Kidney epithelial cell (primary cell): ENCODE measurements at regions not wholly inside any gene's neighbourhood (a gene's known extent, or its start where the extent isn't known, plus 50 kb on each side); places are given as distances from the start of the nearest gene placed in this dataset.

Experiments
- DNase-seq: peaks from one replicate; pipeline ENCODE4 v3.0.0-alpha.2; 2010; ENCODE audit warnings: low read depth
- H3K27me3 ChIP-seq: 2 replicates; pipeline ENCODE4 v1.6.0; 2011; ENCODE audit warnings: low read length; ENCODE audit not compliant: control insufficient read depth, insufficient read depth
- H3K36me3 ChIP-seq: 2 replicates; pipeline ENCODE4 v1.5.1; 2011; ENCODE audit warnings: low read length; ENCODE audit not compliant: control insufficient read depth, insufficient read depth
- H3K4me3 ChIP-seq: 2 replicates; pipeline ENCODE4 v1.5.1; 2011; ENCODE audit warnings: low read depth, mild to moderate bottlenecking, control low read depth, low read length
- TF ChIP-seq, protein P1 (sequence below): IDR thresholded peaks from 2 replicates; pipeline ENCODE4 v1.5.1; 2011; ENCODE audit warnings: mild to moderate bottlenecking, moderate library complexity, low read length, control low read depth, inconsistent platforms; ENCODE audit not compliant: insufficient read depth, poor library complexity, severe bottlenecking

DNA sequence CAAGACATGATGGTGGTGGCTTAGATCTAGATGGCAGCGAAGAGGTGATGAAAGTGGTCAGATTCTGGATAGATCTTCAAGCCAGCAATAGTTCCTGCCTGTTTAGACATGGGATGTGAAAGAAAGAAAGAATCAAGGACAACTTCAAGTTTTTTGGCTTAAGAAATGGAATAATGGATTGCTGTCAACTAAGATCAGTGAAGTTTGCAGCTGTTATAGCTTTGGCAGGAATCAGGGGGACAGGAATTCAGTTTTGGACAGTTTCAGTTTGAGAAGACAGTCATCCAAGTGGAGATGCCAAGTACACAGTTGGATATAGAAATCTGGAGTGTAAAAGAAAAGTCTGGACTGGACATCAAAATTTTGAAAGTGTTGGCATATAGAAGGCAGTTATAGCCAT is 283.7 kb upstream of the PKDCC start:
- H3K27me3 ChIP-seq, result no peaks in the 10 kb centered on the region
- TF ChIP-seq, protein P1, sequence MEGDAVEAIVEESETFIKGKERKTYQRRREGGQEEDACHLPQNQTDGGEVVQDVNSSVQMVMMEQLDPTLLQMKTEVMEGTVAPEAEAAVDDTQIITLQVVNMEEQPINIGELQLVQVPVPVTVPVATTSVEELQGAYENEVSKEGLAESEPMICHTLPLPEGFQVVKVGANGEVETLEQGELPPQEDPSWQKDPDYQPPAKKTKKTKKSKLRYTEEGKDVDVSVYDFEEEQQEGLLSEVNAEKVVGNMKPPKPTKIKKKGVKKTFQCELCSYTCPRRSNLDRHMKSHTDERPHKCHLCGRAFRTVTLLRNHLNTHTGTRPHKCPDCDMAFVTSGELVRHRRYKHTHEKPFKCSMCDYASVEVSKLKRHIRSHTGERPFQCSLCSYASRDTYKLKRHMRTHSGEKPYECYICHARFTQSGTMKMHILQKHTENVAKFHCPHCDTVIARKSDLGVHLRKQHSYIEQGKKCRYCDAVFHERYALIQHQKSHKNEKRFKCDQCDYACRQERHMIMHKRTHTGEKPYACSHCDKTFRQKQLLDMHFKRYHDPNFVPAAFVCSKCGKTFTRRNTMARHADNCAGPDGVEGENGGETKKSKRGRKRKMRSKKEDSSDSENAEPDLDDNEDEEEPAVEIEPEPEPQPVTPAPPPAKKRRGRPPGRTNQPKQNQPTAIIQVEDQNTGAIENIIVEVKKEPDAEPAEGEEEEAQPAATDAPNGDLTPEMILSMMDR, result no peak
- no peaks in the 10 kb centered on the region for H3K36me3 ChIP-seq
- DNase-seq, result no peak
- H3K4me3 ChIP-seq, result no peak overlapping the region

DNA sequence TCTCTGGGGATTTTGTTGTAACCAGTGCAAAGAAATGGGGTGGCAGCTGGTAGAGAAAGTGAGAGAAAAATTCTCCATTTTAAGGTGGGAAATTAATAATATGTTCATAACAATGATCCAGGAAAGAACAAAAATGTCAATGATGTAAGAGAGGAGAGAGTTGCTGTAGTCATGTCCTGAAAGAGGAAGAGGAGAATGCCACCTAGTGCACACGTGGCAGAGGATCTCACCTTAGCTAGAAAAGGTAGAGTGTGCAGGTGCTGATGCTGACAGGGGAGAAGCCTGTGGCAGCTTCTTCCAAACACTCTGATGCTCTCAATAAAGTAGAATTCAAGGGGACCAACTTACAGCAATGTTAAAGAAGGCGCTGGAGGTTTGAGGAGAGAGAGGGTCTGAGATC is 282.9 kb upstream of the PKDCC start:
- TF ChIP-seq, protein P1, result no peak
- H3K36me3 ChIP-seq, result no peaks in the 10 kb centered on the region
- no peaks in the 10 kb centered on the region for H3K27me3 ChIP-seq
- H3K4me3 ChIP-seq, result no peak overlapping the region
- DNase-seq, result no peak

GRCh38 chr2:41768310-41768709 is 279.5 kb upstream of the PKDCC start:
- Histone ChIP-seq H3K36me3 (no peaks in the 10 kb centered on the region), H3K4me3 (no peak overlapping the region), H3K27me3 (no peaks in the 10 kb centered on the region)
- no peak for DNase-seq
- TF ChIP-seq, protein P1, result no peak

- Histone ChIP-seq H3K36me3 (no peaks in the 10 kb centered on the region), H3K4me3 (no peak overlapping the region), H3K27me3 (no peaks in the 10 kb centered on the region)
- DNase-seq, result no peak
- TF ChIP-seq, protein P1, result no peak
Observed at GRCh38 chr2:41771710-41772109, 276.1 kb upstream of the PKDCC start.

- Histone ChIP-seq H3K4me3 (no peak overlapping the region), H3K36me3 (no peaks in the 10 kb centered on the region), H3K27me3 (no peaks in the 10 kb centered on the region)
- TF ChIP-seq, protein P1, result no peak
- DNase-seq, result no peak
Observed at GRCh38 chr2:41772697-41773096, 275.1 kb upstream of the PKDCC start.

DNA sequence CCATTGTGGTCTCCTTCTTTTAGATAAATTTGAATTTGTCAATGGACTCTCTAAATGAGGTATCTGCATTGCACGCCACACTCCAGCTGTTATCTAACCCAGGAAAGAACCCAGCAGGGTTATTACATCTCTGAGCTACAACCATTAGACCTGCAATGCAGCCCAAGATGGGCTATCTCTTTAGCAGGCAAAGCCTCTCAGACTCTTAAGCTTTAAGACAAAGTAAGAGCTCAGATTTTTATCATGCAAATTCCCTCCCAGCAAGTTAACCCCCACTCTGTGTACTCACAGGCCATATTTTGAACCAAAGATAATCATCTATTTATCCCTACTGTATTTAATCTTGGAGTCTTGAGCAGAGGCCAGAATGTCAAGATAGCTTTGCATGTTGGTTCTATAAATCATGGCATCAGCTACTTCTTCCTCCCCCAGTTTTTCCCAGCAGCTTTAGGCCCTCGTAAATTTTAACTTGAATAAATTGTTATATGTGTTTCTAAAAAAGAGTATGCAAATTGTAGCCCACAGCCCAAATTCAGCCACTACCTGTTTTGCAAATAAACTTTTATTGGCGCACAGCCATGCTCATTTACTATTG is 273.7 kb upstream of the PKDCC start:
- no peak for DNase-seq

More for the DNA sequence above, 273.7 kb upstream of the PKDCC start:
- no peak overlapping the region for H3K4me3 ChIP-seq
- H3K27me3 ChIP-seq, result no peaks in the 10 kb centered on the region
- TF ChIP-seq, protein P1, result no peak
- H3K36me3 ChIP-seq, result no peaks in the 10 kb centered on the region
